Left ventricle myocardium inferior (tissue), 1 donor: ENCODE measurements at regions not wholly inside any gene's neighbourhood (a gene's known extent, or its start where the extent isn't known, plus 50 kb on each side); places are given as distances from the start of the nearest gene placed in this dataset.

Experiments used
- DNase-seq: peaks from one replicate; pipeline ENCODE4 v3.0.0-alpha.2; 2020
- H3K27ac ChIP-seq: fragments of 200-600 bp; replicated peaks from 2 replicates; pipeline ENCODE4 v1.8.0; 2021
- H3K27me3 ChIP-seq: fragments of 200-600 bp; 2 replicates; pipeline ENCODE4 v1.8.0; 2021; ENCODE audit warnings: low read depth
- H3K36me3 ChIP-seq: fragments of 200-600 bp; 2 replicates; pipeline ENCODE4 v1.8.0; 2021
- H3K4me1 ChIP-seq: fragments of 200-600 bp; 2 replicates; pipeline ENCODE4 v1.8.0; 2021
- H3K4me3 ChIP-seq: fragments of 200-600 bp; 2 replicates; pipeline ENCODE4 v1.8.0; 2021; ENCODE audit warnings: mild to moderate bottlenecking, moderate library complexity
- H3K9me3 ChIP-seq: fragments of 200-600 bp; replicated peaks from 2 replicates; pipeline ENCODE4 v1.8.0; 2021
- intact Hi-C: fragments of 100-400 bp; cut with micrococcal nuclease; formaldehyde crosslinking; loops from one replicate; pipeline ENCODE4 v1.11.0; 2022
- TF ChIP-seq, protein P1 (sequence below): fragments of 200-600 bp; IDR thresholded peaks from 2 replicates; pipeline ENCODE4 v1.8.0; 2021; ENCODE audit warnings: antibody characterized with exemption, mild to moderate bottlenecking, borderline replicate concordance
- donor health status: DM: no; HTN: yes; CAD: no; lungs with severe emphysema.

DNA sequence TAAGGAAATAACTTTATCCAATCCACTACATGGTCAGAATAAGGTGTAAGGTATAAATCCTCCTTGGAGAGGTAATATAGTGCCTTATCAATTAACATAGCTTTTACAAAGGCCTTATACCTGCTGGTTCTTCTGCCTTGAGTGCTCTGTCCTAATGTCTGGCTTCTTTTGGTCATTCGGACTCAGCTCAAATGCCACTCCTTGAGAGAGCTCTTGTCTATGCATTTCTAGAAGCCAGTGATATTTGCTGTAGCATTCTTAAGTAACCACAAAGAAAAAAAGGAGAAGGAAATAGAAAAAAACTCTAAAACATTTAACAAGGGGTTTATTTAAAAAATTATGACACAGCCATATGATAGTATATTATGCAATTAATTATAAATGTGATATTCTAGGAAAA lies 444.8 kb upstream of the SLIT2 start:
- Histone ChIP-seq H3K9me3 (no peaks in the 10 kb centered on the region), H3K27me3 (no peaks in the 10 kb centered on the region), H3K4me1 (no peaks in the 10 kb centered on the region), H3K36me3 (no peaks in the 10 kb centered on the region), H3K4me3 (no peak overlapping the region), H3K27ac (no peak overlapping the region)
- intact Hi-C loops = no loop called here
- TF ChIP-seq, protein P1, sequence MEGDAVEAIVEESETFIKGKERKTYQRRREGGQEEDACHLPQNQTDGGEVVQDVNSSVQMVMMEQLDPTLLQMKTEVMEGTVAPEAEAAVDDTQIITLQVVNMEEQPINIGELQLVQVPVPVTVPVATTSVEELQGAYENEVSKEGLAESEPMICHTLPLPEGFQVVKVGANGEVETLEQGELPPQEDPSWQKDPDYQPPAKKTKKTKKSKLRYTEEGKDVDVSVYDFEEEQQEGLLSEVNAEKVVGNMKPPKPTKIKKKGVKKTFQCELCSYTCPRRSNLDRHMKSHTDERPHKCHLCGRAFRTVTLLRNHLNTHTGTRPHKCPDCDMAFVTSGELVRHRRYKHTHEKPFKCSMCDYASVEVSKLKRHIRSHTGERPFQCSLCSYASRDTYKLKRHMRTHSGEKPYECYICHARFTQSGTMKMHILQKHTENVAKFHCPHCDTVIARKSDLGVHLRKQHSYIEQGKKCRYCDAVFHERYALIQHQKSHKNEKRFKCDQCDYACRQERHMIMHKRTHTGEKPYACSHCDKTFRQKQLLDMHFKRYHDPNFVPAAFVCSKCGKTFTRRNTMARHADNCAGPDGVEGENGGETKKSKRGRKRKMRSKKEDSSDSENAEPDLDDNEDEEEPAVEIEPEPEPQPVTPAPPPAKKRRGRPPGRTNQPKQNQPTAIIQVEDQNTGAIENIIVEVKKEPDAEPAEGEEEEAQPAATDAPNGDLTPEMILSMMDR = no peak
- DNase-seq = no peak

DNA sequence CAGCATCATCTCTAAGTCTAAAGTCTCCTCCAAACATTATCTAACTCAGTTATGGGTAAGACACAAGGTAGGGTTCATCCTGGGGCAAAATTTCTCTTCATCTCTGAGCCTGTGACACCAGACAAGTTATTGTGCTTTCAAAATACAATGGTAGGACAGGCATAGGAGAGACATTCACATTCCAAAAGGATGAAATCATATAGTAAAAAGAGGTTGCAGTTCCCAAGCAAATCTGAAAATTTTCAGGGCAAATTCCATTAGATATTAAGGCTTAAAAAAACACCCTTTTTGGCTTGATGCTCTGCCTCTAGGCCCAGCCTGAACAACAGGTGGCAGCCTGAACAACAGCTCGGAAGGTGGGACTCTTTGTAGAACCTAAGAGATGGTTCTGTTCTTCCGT lies 448.3 kb upstream of the SLIT2 start:
- TF ChIP-seq, protein P1 = no peak
- intact Hi-C loops = no loop called here
- DNase-seq = no peak
- H3K4me3 ChIP-seq = no peak overlapping the region
- no peak overlapping the region for H3K27ac ChIP-seq
- no peaks in the 10 kb centered on the region for H3K27me3 ChIP-seq
- no peaks in the 10 kb centered on the region for H3K9me3 ChIP-seq
- no peaks in the 10 kb centered on the region for H3K4me1 ChIP-seq
- no peaks in the 10 kb centered on the region for H3K36me3 ChIP-seq

GRCh38 chr4:19793831-19794230 lies 457.9 kb upstream of the SLIT2 start:
- TF ChIP-seq, protein P1 = no peak
- intact Hi-C loops = no loop called here
- no peaks in the 10 kb centered on the region for H3K9me3 ChIP-seq
- no peak overlapping the region for H3K27ac ChIP-seq
- no peaks in the 10 kb centered on the region for H3K27me3 ChIP-seq
- H3K4me3 ChIP-seq = no peak overlapping the region
- no peak for DNase-seq
- no peaks in the 10 kb centered on the region for H3K36me3 ChIP-seq
- H3K4me1 ChIP-seq = no peaks in the 10 kb centered on the region

DNA sequence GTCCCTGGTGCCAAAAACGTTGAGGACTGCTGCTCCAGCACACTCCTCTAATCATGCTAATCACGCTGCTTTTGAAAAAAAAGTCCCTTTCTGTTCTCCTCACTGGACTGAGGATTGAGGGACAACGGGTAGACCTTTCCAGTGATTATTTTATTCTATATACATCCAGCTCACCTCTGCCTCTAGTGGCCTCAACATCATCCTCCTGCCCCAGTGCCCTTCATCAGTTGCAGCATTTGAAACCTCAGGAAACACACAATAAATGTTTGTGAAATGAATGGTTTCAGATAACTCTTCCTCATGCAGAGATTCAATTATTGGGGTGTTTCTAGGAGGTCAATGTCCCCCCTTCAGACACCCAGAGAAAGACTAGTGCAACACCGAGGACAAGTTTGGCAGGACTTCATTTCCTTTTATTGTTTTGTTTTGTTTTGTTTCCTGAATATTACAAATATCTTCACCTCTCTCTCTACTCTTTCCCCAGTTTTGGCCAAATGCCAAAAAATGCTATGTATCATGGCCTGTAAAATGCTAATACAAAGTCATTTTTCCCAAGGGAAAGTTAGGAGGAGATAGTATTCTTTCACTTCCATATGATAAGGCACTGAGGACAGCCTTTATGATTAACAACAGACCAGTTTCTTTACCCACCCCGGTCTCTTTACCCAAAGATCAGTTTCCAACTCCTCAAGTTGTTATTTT lies 460.1 kb upstream of the SLIT2 start:
- Histone ChIP-seq H3K27ac (no peak overlapping the region), H3K4me3 (no peak overlapping the region), H3K27me3 (no peaks in the 10 kb centered on the region), H3K9me3 (no peaks in the 10 kb centered on the region), H3K4me1 (no peaks in the 10 kb centered on the region), H3K36me3 (no peaks in the 10 kb centered on the region)
- no peak for DNase-seq
- intact Hi-C loops = no loop called here
- TF ChIP-seq, protein P1 = no peak

DNA sequence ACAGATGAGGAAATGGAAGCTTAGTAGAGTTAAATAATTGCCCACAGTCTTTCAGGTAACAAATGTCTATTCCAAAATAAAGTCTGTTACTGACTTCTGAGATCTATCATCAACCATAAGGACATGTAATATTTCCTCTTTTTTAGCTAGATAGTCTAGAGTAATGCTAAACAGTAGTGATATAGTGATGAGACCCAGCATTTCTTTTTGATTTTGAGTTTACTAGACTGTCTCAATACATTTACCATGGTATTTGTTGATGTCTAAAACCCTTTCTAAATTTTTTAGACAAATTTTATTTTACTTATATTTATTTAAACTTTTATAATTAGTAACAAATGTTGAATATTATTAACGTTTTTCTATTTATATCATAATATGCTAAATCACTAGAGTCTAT lies 465.1 kb upstream of the SLIT2 start:
- Histone ChIP-seq H3K27me3 (no peaks in the 10 kb centered on the region), H3K4me3 (no peak overlapping the region), H3K4me1 (no peaks in the 10 kb centered on the region), H3K9me3 (peaks cover 25% of the 10 kb centered on the region), H3K36me3 (no peaks in the 10 kb centered on the region), H3K27ac (no peak overlapping the region)
- intact Hi-C loops = no loop called here
- DNase-seq = no peak
- TF ChIP-seq, protein P1 = no peak
